A549 (cell line): ENCODE measurements at regions not wholly inside any gene's neighbourhood (a gene's known extent, or its start where the extent isn't known, plus 50 kb on each side); places are given as distances from the start of the nearest gene placed in this dataset.
A peak's percentile ranks its signal among the peaks of the same experiment; 100 is the strongest.

ENCODE experiments used
- ATAC-seq, 2 experiments: fragments of 200-7000 bp in 1 of 2; fragments of >200 bp in 1 of 2; cut with Nextera tagmentation in 1 of 2; cut with Tn5 transposase in 1 of 2; 3 replicates each; pipeline versions ENCODE4 v1.8.0 to v1.9.1; 2018 to 2020; ENCODE audit warnings: mild to moderate bottlenecking in 1 of 2, moderate library complexity in 1 of 2
- CTCF ChIA-PET: fragments of 300-600 bp; sonication (Branson Sonifier 250); formaldehyde crosslinking; extraction: SDS; loops from one replicate; lab custom pipeline; 2021; ENCODE audit warnings: antibody characterized with exemption, inconsistent platforms; lab: Yijun Ruan, JAX
- POLR2A ChIA-PET: fragments of 350-600 bp; formaldehyde crosslinking; extraction: SDS; loops from one replicate; lab custom pipeline; 2021; ENCODE audit warnings: antibody characterized with exemption, inconsistent platforms; lab: Yijun Ruan, JAX
- DNase-seq, 2 experiments: peaks; one replicate each; pipeline versions ENCODE4 v3.0.0 to v3.0.0-alpha.2; 2011 to 2016; ENCODE audit warnings: low read depth in 1 of 2, low spot score in 1 of 2
- FAIRE-seq: peaks from 2 replicates; lab custom pipeline; 2011; peaks lifted over from hg19 to GRCh38; lab: Jason Lieb, UNC
- H3K27ac ChIP-seq, 2 experiments: fragments of >200 bp; sonication (Bioruptor Twin); formaldehyde crosslinking; 3 replicates each; pipeline ENCODE4 v1.5.1; 2016 to 2017
- H3K4me1 ChIP-seq: fragments of >200 bp; sonication (Bioruptor Twin); formaldehyde crosslinking; 3 replicates; pipeline ENCODE4 v1.6.1; 2016
- H3K4me2 ChIP-seq: fragments of >200 bp; sonication (Bioruptor Twin); formaldehyde crosslinking; 3 replicates; pipeline ENCODE4 v1.6.1; 2016
- H3K4me3 ChIP-seq: fragments of >200 bp; sonication (Bioruptor Twin); formaldehyde crosslinking; 3 replicates; pipeline ENCODE4 v1.5.1; 2016
- H3K9me3 ChIP-seq: fragments of >200 bp; sonication (Bioruptor Twin); formaldehyde crosslinking; 3 replicates; pipeline ENCODE4 v1.6.1; 2016
- CTCF ChIP-seq: fragments of >200 bp; sonication (Bioruptor Twin); formaldehyde crosslinking; IDR thresholded peaks from 3 replicates; pipeline ENCODE4 v1.5.1; 2016
- EHMT2 ChIP-seq: fragments of 200-600 bp; sonication (generic); IDR thresholded peaks from 2 replicates; pipeline ENCODE4 v1.6.1; 2016; ENCODE audit warnings: antibody characterized with exemption, low read depth, mild to moderate bottlenecking, moderate library complexity
- FOSL2 ChIP-seq, 2 experiments: fragments of 450-650 bp in 1 of 2; fragments of >200 bp in 1 of 2; sonication (Bioruptor Twin) in 1 of 2; formaldehyde crosslinking; IDR thresholded peaks; 2 replicates each; pipeline versions ENCODE4 v1.5.0 to v1.6.1; 2016 to 2020; ENCODE audit warnings: mild to moderate bottlenecking in 1 of 2, moderate library complexity in 1 of 2
- HEYL ChIP-seq: fragments of 250-450 bp; sonication (Bioruptor Pico); IDR thresholded peaks from 2 replicates; pipeline ENCODE4 v1.8.0; 2021; ENCODE audit warnings: mild to moderate bottlenecking, moderate library complexity
- HOXB13 ChIP-seq: fragments of 250-450 bp; sonication (Bioruptor Pico); IDR thresholded peaks from 2 replicates; pipeline ENCODE4 v1.5.0; 2020; ENCODE audit warnings: low read depth, mild to moderate bottlenecking, moderate library complexity
- HOXB5 ChIP-seq: fragments of 250-450 bp; sonication (Bioruptor Pico); IDR thresholded peaks from 2 replicates; pipeline ENCODE4 v1.5.0; 2020; ENCODE audit warnings: mild to moderate bottlenecking, moderate library complexity
- KDM5A ChIP-seq: fragments of 200-600 bp; sonication (generic); IDR thresholded peaks from 2 replicates; pipeline ENCODE4 v1.6.1; 2016; ENCODE audit warnings: antibody characterized with exemption, mild to moderate bottlenecking
- MAFK ChIP-seq: fragments of 450-650 bp; IDR thresholded peaks from 2 replicates; pipeline ENCODE4 v1.6.1; 2014; ENCODE audit not compliant: partially characterized antibody
- NFE2L2 ChIP-seq: fragments of 150-350 bp; conservative IDR thresholded peaks from 2 replicates; pipeline ENCODE4 v1.6.1; 2014; ENCODE audit warnings: low read length
- RAD21 ChIP-seq, 2 experiments: fragments of >200 bp in 1 of 2; sonication (Bioruptor Twin) in 1 of 2; formaldehyde crosslinking in 1 of 2; IDR thresholded peaks in 1 of 2; conservative IDR thresholded peaks in 1 of 2; 2 replicates in 1 of 2; 3 replicates in 1 of 2; pipeline ENCODE4 v1.6.1; 2012 to 2018; ENCODE audit warnings: inconsistent platforms in 1 of 2
- RARB ChIP-seq: fragments of 250-450 bp; sonication (Bioruptor Pico); IDR thresholded peaks from 2 replicates; pipeline ENCODE4 v1.8.0; 2021; ENCODE audit warnings: mild to moderate bottlenecking, moderate library complexity
- RCOR1 ChIP-seq: fragments of 150-350 bp; IDR thresholded peaks from 2 replicates; pipeline ENCODE4 v1.6.1; 2014; ENCODE audit warnings: antibody characterized with exemption, low read length, low read depth
- REST ChIP-seq: fragments of 200-600 bp; sonication (generic); IDR thresholded peaks from 2 replicates; pipeline ENCODE4 v1.6.1; 2016; ENCODE audit warnings: antibody characterized with exemption, mild to moderate bottlenecking, moderate library complexity
- RFX5 ChIP-seq: fragments of 450-650 bp; IDR thresholded peaks from 2 replicates; pipeline ENCODE4 v1.7.1; 2014; ENCODE audit warnings: antibody characterized with exemption, mild to moderate bottlenecking, moderate library complexity
- RNF2 ChIP-seq: fragments of 200-600 bp; sonication (generic); IDR thresholded peaks from 2 replicates; pipeline ENCODE4 v1.6.1; 2016; ENCODE audit warnings: low read depth, mild to moderate bottlenecking, antibody characterized with exemption, moderate library complexity, borderline replicate concordance
- SMC3 ChIP-seq: fragments of >200 bp; sonication (Bioruptor Twin); formaldehyde crosslinking; IDR thresholded peaks from 3 replicates; pipeline ENCODE4 v1.6.1; 2018; ENCODE audit warnings: inconsistent platforms
- USF2 ChIP-seq: fragments of 450-650 bp; IDR thresholded peaks from 2 replicates; pipeline ENCODE4 v1.6.1; 2014; ENCODE audit warnings: antibody characterized with exemption
- ZFP36 ChIP-seq: fragments of 450-650 bp; IDR thresholded peaks from 2 replicates; pipeline ENCODE4 v1.6.1; 2014; ENCODE audit warnings: borderline replicate concordance; ENCODE audit not compliant: partially characterized antibody
- WGBS: methylation state at CpG from one replicate; pipeline ENCODE4 v1.1.6; 2017; ENCODE audit errors: missing lambda C conversion rate; 5-methylcytosine and 5-hydroxymethylcytosine counted together

- Histone ChIP-seq H3K4me1 (no peaks in the 10 kb centered on the region), H3K4me2 (no peak overlapping the region), H3K27ac (no peak overlapping the region), H3K9me3 (no peaks in the 10 kb centered on the region), H3K4me3 (no peak overlapping the region)
- ChIA-PET POLR2A (no interaction called here), CTCF (interaction anchor here (1.1 kb wide), 1 partner anchor 12 kb away, joined by 4 read pairs; no protein-coding TSS in a partner anchor)
- FAIRE-seq = no peak
- WGBS = 0% methylated on average over 2 of the region's 2 CpGs
- TF ChIP-seq USF2 = no peak
- TF ChIP-seq RFX5 = no peak
- TF ChIP-seq HOXB13 (CRISPR knock-in tag) = no peak
- TF ChIP-seq CTCF = peak; percentile 44
- peak; percentile 26; the same call in 1 of the 3 replicates for TF ChIP-seq SMC3
- peak; percentile 31 to 45; a peak in 4 of 5 replicates for TF ChIP-seq RAD21 (conservative IDR thresholded peaks at IDR 0.05 in 1 of 2, IDR thresholded peaks at IDR 0.05 in 1 of 2)
- peak; percentile 53 to 80; a peak in 4 of 6 replicates for ATAC-seq
- peak in 1 of 2 experiments; percentile 33 for DNase-seq
Measured at GRCh38 chr5:62791059-62791458, 212.4 kb downstream of the LRRC70 start.

GRCh38 chr5:62790348-62790747, 211.7 kb downstream of the LRRC70 start:
- no peaks in the 10 kb centered on the region for H3K9me3 ChIP-seq

GRCh38 chr5:62786099-62786498, 207.5 kb downstream of the LRRC70 start:
- ATAC-seq (no peak), FAIRE-seq (no peak), DNase-seq (no peak)
- TF ChIP-seq NFE2L2 (no peak), KDM5A (no peak), HOXB5 (CRISPR knock-in tag) (no peak), HEYL (CRISPR knock-in tag) (no peak), MAFK (no peak), RCOR1 (no peak), ZFP36 (no peak)
- Histone ChIP-seq H3K4me1 (no peaks in the 10 kb centered on the region), H3K27ac (no peak overlapping the region), H3K9me3 (no peaks in the 10 kb centered on the region), H3K4me3 (no peak overlapping the region), H3K4me2 (no peak overlapping the region)
- ChIA-PET CTCF (interaction anchor here (1.1 kb wide), 1 partner anchor 343 kb away, joined by 4 read pairs; no protein-coding TSS in a partner anchor), POLR2A (no interaction called here)
- WGBS = 0% methylated on average over 1 of the region's 1 CpG

More at GRCh38 chr5:62790348-62790747, 211.7 kb downstream of the LRRC70 start:
- H3K4me3 ChIP-seq = no peak overlapping the region
- POLR2A ChIA-PET = no interaction called here
- DNase-seq = no peak
- FAIRE-seq = no peak
- peak in 1 of 2 experiments; percentile 37; a peak in 1 of 6 replicates for ATAC-seq
- no peak overlapping the region for H3K27ac ChIP-seq
- H3K4me1 ChIP-seq = no peaks in the 10 kb centered on the region
- CTCF ChIA-PET = interaction anchor here (1.1 kb wide), 1 partner anchor 11 kb away, joined by 4 read pairs; no protein-coding TSS in a partner anchor
- no peak overlapping the region for H3K4me2 ChIP-seq
- TF ChIP-seq RNF2 (no peak), REST (no peak), RARB (CRISPR knock-in tag) (no peak), FOSL2 (IDR thresholded peaks at IDR 0.05) (no peak), FOSL2 (CRISPR knock-in tag; IDR thresholded peaks at IDR 0.05) (no peak), EHMT2 (no peak)
- TF ChIP-seq, all 56 proteins: peak for 0
- 0% methylated on average over 1 of the region's 1 CpG for WGBS
